Left forelimb (tissue), 1 donor: ENCODE measurements at regions not wholly inside any gene's neighbourhood (a gene's known extent, or its start where the extent isn't known, plus 50 kb on each side); places are given as distances from the start of the nearest gene placed in this dataset.
"Not testable (repeated sequence)": the region's sequence is repeated elsewhere in the genome, so short reads cannot be mapped to it uniquely, and the experiment has no call there.

ENCODE experiments used
- DNase-seq: peaks from one replicate; pipeline ENCODE4 v3.0.0-alpha.2; 2018; ENCODE audit warnings: low spot score

DNA sequence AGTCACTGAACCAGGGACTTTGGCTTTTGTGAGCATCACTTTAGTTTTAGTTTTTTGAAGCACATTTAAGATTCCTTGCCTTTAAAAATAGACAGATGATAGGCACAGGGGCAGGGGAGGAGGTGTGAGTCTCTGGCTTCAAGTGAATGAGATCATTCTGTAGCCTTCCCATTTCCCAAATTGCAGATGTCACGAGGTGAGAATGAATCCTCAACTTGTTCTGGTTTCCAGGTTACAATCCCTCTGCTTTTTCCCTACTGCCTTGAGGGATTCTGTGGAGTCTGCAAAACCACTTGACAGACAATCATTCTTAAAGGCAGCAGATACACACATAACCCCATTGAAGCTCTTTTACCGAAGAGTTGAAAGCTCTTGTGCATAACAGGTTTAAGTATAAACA lies 332.4 kb downstream of the DMAC1 start:
- DNase-seq = no peak

DNA sequence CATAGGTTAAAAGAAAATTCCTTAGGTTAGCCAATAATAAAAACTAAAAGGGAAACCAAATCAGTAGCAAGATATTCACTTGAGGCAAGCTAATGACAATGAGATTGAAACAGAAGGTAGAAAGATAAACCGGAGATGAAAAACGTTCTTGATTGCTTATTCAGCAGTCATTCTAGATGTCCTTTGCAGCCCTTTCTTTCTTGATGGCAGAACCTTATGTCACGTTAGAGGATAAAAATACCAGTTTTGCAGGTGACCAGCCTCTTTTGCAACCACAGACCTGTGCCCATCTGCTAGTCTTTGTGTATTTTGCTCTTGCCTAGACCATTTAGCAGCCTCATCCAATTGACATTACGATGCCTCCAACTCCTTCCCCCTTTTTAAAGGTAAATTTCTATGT lies 337.8 kb downstream of the DMAC1 start:
- no peak for DNase-seq

- no peak for DNase-seq
Observed at GRCh38 chr9:7456793-7457530, 342.6 kb downstream of the DMAC1 start.

DNA sequence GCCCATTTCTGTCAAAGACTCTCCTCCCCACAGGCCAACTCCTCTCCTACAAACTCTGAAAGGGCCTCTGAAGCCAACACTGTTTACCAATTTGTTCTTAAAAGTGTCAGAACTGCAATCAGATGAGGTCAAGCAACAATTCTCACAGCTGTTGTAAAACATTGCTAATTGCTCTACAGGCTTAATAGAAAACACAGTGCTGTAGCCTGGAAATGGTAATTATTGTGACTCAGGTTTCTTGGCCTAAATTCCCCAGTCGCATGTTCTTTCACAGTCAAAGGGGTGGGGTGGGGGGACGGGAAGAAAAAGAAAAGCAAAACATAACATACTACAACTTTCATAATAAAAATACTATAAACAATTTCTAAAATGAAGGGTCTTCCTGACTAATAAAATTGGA lies 343.2 kb downstream of the DMAC1 start:
- no peak for DNase-seq

- DNase-seq = no peak
Observed at GRCh38 chr9:7454624-7455023, 345.0 kb downstream of the DMAC1 start.

DNA sequence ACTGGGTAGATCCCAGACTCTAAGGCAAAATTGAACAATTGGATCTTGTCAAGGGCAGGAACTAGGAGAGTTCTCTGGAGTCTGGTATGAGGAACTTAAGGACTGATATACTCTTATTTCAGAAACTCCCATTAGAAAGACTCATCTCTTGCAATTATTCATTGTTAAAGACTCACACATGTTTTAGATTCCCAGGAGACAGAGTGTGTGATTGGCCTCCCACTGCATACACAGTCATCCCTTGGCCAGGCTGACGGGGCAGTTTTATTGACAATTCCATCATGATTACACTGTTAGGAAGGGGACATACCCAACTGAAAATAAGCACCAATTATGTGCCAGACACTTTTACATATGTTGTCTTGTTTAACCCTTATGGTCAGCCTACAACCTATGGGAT lies 347.2 kb downstream of the DMAC1 start:
- no peak for DNase-seq

DNA sequence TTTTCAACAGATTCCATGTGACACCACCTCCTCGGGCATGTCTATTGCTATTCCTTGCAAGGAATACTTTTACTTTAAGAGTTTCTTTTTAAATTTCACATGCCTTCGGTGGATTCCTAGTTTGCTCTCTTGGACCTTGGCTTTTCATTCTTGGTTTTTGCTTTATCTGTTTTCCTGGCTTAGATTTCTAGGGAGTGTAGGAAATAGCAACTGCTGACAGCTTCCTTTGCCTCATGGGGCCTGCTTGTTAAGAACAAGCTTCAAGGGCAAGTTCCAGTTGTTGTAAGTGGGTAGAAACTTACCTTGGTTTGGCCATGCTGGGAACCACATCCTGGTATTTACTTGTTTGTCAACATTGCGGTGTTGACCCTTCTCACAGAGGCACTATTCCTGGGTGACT lies 348.5 kb downstream of the DMAC1 start:
- DNase-seq = no peak

DNA sequence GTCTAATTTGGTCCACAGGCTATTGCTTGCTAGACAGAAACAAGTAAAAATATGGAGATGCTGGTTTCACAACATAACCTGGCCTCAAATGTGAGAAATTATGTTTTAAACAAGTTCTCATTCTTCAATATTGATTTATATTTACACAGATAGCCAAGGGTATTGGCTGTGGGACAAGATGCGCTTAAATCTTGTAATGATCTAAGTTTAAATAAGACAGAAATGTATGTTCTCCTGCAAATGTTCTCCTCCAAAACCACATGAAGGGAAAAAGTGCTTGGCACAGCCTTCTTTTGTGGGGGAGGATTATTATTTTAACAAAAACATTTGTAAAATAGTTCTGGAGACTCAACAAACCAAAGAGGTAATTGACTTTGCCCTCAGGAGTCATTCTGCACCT lies 356.0 kb downstream of the DMAC1 start:
- no peak for DNase-seq

DNA sequence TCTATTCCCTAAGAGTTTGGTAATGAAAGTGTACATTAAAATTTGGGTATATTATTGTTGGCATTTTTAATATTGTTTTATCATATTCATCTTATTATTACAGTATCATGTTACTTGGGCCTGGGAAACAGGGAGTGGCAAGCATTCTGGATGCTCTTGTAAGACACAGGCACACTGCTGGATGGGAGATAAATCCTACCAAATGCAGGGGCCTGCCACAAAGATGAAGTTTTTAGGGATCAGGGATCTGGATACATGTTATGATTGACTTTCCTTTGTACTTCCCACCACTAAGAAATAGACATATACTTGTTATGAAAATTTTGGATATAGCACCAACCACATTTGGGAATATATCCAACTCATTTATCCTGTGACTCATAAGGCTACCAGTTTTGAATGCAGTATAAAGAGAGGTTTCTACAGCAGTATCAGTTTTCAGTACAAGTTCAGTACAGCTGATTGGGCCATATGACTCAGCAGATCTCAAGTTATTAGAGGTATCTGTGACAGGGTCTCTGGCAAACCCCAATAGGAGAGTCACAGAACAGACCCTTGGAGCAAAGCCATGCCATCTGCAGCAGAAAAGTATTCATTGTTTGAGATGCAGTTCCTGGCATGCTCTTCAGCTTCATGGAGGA lies 360.1 kb downstream of the DMAC1 start:
- no peak for DNase-seq

- no peak for DNase-seq
Observed at GRCh38 chr9:7436754-7437153, 362.8 kb downstream of the DMAC1 start.

DNA sequence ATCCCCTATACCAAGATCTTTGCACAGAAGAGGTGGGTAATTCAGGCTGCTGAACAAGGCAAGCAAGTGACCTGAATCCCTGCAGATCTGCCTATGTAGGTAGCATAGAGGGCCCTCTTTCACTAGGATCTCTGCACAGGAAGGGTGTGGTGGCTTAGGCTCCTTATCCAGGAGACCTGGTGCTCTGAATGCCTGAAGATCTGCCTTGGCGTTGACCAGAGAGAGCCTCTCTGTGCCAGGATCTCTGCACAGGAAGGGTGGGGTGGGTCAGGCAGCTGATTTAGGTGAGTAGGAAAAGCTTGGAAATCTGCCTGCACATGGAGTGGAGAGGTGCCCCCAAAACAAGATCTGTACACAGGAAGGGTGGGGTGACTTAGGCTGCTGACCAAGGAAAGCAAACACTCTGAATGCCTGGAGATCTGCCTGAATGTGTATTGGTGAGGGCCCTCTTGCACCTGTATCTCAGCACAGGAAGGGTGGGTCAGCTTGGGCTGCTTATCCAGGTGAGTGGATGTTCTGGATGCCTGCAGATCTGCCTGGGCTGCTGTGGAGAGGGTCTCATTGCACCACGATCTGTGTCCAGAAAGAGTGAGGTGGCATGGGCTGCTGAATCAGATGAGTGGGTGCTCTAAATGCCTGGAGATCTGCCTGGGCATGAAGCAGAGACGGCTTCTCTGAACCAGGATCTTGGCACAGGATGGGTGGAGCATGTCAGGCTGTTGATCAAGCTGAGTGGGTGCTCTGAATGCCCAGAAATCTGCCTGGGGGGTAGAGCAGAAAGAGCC lies 365.9 kb downstream of the DMAC1 start:
- DNase-seq = no peak

- no peak for DNase-seq
Observed at GRCh38 chr9:7432989-7433388, 366.6 kb downstream of the DMAC1 start.

- DNase-seq = not testable (repeated sequence)
Observed at GRCh38 chr9:7417397-7417796, 382.2 kb downstream of the DMAC1 start.

- no peak for DNase-seq
Observed at GRCh38 chr9:7415836-7416235, 383.7 kb downstream of the DMAC1 start.

DNA sequence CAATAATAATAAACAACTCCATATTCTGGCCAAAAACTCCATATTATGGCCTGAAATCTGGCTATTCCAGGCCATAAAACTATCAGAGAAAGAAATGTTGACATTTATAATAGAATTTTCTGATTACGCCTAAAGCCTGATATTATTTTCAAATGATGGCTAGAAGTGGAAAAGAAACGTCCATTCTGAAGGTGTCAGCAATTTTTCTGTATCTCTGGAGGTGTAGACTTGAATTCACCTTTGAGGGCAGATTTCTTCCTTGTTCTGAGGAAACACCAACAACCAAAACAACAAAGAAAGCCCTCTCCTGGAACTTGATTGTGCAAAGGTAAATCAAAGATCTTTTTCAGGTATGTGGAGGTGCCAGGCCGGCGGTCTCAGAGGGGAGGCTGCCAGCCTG lies 390.7 kb downstream of the DMAC1 start:
- DNase-seq = no peak

GRCh38 chr9:7407246-7407645 lies 392.3 kb downstream of the DMAC1 start:
- no peak for DNase-seq

DNA sequence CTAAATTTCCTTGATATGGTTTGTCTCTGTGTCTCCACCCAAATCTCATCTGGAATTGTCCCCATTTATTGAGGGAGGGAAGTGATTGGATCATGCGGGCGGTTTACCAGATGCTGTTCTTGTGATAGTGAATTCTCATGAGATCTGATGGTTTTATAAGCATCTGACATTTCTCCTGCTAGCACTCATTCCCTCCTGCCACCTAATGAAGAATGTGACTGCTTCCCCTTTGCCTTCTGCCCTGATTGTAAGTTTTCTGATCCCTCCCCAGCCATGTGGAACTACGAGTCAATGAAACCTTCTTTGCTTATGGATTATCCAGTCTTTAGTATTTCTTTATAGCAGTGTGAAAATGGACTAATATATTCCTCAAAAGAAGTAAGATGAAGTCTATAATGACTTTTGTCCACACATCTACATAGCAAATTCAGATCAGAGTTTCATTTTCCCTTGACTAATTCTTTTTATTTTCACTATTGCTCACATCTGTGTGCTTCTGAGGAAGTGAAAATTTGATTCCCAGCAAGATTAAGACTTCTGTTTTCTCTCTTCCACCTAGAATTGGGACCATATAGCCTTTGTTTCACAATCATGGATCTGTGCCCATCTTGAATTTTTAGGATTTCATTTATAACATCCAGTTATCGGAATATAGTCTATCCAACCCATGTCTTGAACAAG lies 393.5 kb downstream of the DMAC1 start:
- no peak for DNase-seq

- no peak for DNase-seq
Observed at GRCh38 chr9:7403839-7404487, 395.6 kb downstream of the DMAC1 start.

GRCh38 chr9:7403028-7403389 lies 396.6 kb downstream of the DMAC1 start:
- DNase-seq = no peak

DNA sequence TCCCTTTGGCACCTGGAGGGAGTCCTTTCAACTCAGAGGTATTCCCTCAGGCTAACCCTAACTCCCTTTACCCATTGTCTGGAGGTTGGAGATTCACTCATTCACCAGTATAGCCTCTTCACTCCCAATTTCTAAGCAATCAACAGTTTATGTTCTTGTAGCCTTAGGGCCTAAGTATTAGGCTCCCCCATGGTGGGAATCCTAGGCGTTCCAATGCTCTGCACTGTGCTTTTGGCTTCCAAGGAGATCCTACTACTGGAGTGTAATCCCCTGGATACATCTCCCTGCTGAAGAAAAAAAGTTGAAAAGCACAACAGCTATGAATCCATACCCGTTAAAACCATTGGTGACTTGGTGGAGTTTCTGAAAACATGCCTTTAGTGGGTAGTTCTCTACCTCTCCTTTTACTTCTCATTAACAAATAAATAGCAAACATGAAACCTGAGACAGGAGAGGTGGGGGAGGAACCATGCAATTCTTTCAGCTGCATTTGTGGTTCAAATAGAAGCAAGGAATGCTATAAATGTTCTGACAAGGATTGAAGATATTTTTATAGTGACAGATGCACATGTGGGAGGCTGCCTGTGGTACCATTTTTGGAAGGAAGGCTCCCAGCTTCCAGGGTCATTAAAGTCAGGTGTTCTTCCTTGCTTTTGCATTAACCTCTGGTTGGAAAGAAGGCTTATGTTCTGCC lies 397.1 kb downstream of the DMAC1 start:
- no peak for DNase-seq

DNA sequence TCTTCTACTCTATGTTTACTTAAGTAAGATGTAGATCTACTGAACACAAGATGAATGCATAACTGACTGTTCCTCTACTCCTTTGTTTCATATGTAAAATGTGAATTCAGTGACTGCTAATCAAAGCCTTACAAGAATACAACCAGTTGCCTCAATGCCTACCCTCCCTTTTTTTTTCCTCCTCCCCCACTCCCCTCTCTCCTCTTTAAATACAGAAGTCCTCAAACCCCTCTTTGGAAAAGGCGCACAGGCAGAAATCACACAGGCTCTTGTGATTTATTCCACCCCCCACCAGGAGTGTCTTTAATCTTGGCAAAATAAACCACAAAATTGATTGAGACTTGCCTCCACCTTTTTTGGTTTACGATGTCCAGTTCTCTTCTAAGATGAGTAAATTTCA lies 398.5 kb downstream of the DMAC1 start:
- DNase-seq = no peak
